HT1080 (cell line): ENCODE measurements at regions not wholly inside any gene's neighbourhood (a gene's known extent, or its start where the extent isn't known, plus 50 kb on each side); places are given as distances from the start of the nearest gene placed in this dataset.

Source experiments
- DNase-seq: peaks from one replicate; pipeline ENCODE4 v3.0.0-alpha.2; 2015; ENCODE audit warnings: low read depth

GRCh38 chr1:234975941-234976860 is 152.4 kb downstream of the TOMM20 start:
- no peak for DNase-seq

- DNase-seq, result peak; percentile 82
These were observed 153.3 kb downstream of the TOMM20 start for GRCh38 chr1:234975122-234975940.

GRCh38 chr1:234973426-234974250 is 155.0 kb downstream of the TOMM20 start:
- no peak for DNase-seq

GRCh38 chr1:234972411-234973191 is 156.0 kb downstream of the TOMM20 start:
- DNase-seq, result no peak

GRCh38 chr1:234971586-234972297 is 156.9 kb downstream of the TOMM20 start:
- no peak for DNase-seq

GRCh38 chr1:234970731-234971476 is 157.7 kb downstream of the TOMM20 start:
- peak; percentile 49 for DNase-seq

- no peak for DNase-seq
These were observed 158.3 kb downstream of the TOMM20 start for GRCh38 chr1:234970401-234970730.

- DNase-seq, result no peak
These were observed 158.8 kb downstream of the TOMM20 start for GRCh38 chr1:234969581-234970400.

- DNase-seq, result no peak
These were observed 159.6 kb downstream of the TOMM20 start for GRCh38 chr1:234969011-234969441.

- no peak for DNase-seq
These were observed 160.2 kb downstream of the TOMM20 start for GRCh38 chr1:234968451-234968850.

GRCh38 chr1:234967121-234967520 is 161.5 kb downstream of the TOMM20 start:
- no peak for DNase-seq

- no peak for DNase-seq
These were observed 163.5 kb downstream of the TOMM20 start for GRCh38 chr1:234965111-234965510.

- no peak for DNase-seq
These were observed 164.5 kb downstream of the TOMM20 start for GRCh38 chr1:234963904-234964702.

GRCh38 chr1:234963180-234963903 is 165.3 kb downstream of the TOMM20 start:
- peak; percentile 88 for DNase-seq

GRCh38 chr1:234962340-234962989 is 166.2 kb downstream of the TOMM20 start:
- peak; percentile 95 for DNase-seq
